ENCODE measurements at regions not wholly inside any gene's neighbourhood (a gene's known extent, or its start where the extent isn't known, plus 50 kb on each side); places are given as distances from the start of the nearest gene placed in this dataset.

DNA sequence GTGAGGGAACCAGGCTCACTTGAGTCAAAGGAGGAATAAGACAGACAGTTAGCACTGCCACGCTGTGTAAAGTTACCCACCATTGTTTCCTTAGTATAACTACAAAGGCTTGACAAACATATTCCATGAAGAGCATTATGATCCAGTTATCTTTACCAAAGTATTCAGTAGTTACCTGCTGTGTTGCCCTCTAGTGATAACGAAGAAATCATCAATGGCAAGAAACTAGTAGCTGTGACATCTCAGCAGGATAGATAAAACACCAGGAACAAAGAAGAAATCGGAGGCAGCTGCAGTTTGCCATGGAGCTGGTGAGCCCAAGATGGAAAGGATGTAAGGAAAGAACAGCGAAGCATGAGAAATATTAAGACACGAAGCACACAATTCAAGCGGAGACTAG, 215.3 kb upstream of the FSHR start:
- ChIA-PET POLR2A (interaction anchor here (0.6 kb wide), 1 partner anchor 267 kb away, joined by 3 read pairs; no protein-coding TSS in a partner anchor), CTCF (no interaction called here)
- BruUV-seq (replicated peaks), result no TSS peak
- ATAC-seq (no peak), DNase-seq (ENCODE audit: low read depth, low spot score) (no peak)
- H3K27me3 ChIP-seq (ENCODE audit: control insufficient read depth, insufficient read depth, low read length), result no peaks in the 10 kb centered on the region
- no peaks in the 10 kb centered on the region for H3K9me3 ChIP-seq (ENCODE audit: control insufficient read depth, insufficient read depth, low read depth, low read length)
- no peak overlapping the region for H3K27ac ChIP-seq (ENCODE audit: low read length)
- intact Hi-C loops (cut with micrococcal nuclease; ENCODE audit: unreplicated experiment) (no loop called here), in situ Hi-C loops (cut with HindIII; ENCODE audit: low pct_unique_long_range_greater_than_20kb, low sequenced_read_pairs) (no loop called here)
- H3K36me3 ChIP-seq (ENCODE audit: control insufficient read depth, insufficient read depth, low read length), result no peaks in the 10 kb centered on the region
- TF ChIP-seq SIN3A (IDR thresholded peaks at IDR 0.05; ENCODE audit: borderline replicate concordance, insufficient read depth, low read depth, low read length), result no peak
- TF ChIP-seq POLR2AphosphoS5 (IDR thresholded peaks at IDR 0.05; ENCODE audit: low read depth, low read length), result no peak
- TF ChIP-seq REST (IDR thresholded peaks at IDR 0.05; ENCODE audit: insufficient read depth in 1 of 2, low read depth in 2 of 2, low read length in 1 of 2), result no peak
- no peak for TF ChIP-seq CTCF (IDR thresholded peaks at IDR 0.05)
- no peak for TF ChIP-seq TCF7L2 (IDR thresholded peaks at IDR 0.05; ENCODE audit: low read depth, low read length)
- H3K4me3 ChIP-seq (ENCODE audit: low read depth in 2 of 2, low read length in 2 of 2), result no peak overlapping the region
- H3K4me1 ChIP-seq (ENCODE audit: control insufficient read depth, insufficient read depth, low read length), result no peaks in the 10 kb centered on the region

GRCh38 chr2:49369101-49369500, 214.8 kb upstream of the FSHR start:
- no TSS peak for BruUV-seq (replicated peaks)
- in situ Hi-C loops (cut with HindIII; ENCODE audit: low pct_unique_long_range_greater_than_20kb, low sequenced_read_pairs) (no loop called here), intact Hi-C loops (cut with micrococcal nuclease; ENCODE audit: unreplicated experiment) (no loop called here)
- CTCF ChIA-PET, result no interaction called here
- ATAC-seq, result no peak
- Histone ChIP-seq H3K4me3 (ENCODE audit: low read depth in 2 of 2, low read length in 2 of 2) (no peak overlapping the region), H3K27me3 (ENCODE audit: control insufficient read depth, insufficient read depth, low read length) (no peaks in the 10 kb centered on the region), H3K36me3 (ENCODE audit: control insufficient read depth, insufficient read depth, low read length) (no peaks in the 10 kb centered on the region), H3K4me1 (ENCODE audit: control insufficient read depth, insufficient read depth, low read length) (no peaks in the 10 kb centered on the region), H3K27ac (ENCODE audit: low read length) (no peak overlapping the region), H3K9me3 (ENCODE audit: control insufficient read depth, insufficient read depth, low read depth, low read length) (no peaks in the 10 kb centered on the region)
- DNase-seq (ENCODE audit: low read depth, low spot score), result no peak
- TF ChIP-seq REST (IDR thresholded peaks at IDR 0.05; ENCODE audit: insufficient read depth in 1 of 2, low read depth in 2 of 2, low read length in 1 of 2), result no peak
- TF ChIP-seq CTCF (IDR thresholded peaks at IDR 0.05), result no peak
- TF ChIP-seq POLR2AphosphoS5 (IDR thresholded peaks at IDR 0.05; ENCODE audit: low read depth, low read length), result no peak
- no peak for TF ChIP-seq SIN3A (IDR thresholded peaks at IDR 0.05; ENCODE audit: borderline replicate concordance, insufficient read depth, low read depth, low read length)
- TF ChIP-seq TCF7L2 (IDR thresholded peaks at IDR 0.05; ENCODE audit: low read depth, low read length), result no peak
- POLR2A ChIA-PET, result no interaction called here

All from Panc1 (cell line).